CD4-positive, alpha-beta T cell treated with Interleukin-4 for 4 hours (primary cell): ENCODE measurements at regions not wholly inside any gene's neighbourhood (a gene's known extent, or its start where the extent isn't known, plus 50 kb on each side); places are given as distances from the start of the nearest gene placed in this dataset.
"Not testable (repeated sequence)": the region's sequence is repeated elsewhere in the genome, so short reads cannot be mapped to it uniquely, and the experiment has no call there.

Experiments used
- DNase-seq: peaks from one replicate; pipeline ENCODE4 v3.0.0-alpha.2; 2020

- no peak for DNase-seq
These were observed 90.1 kb upstream of the CPSF6 start for GRCh38 chr12:69149270-69149669.

- DNase-seq, result no peak
These were observed 89.1 kb upstream of the CPSF6 start for GRCh38 chr12:69150083-69150795.

DNA sequence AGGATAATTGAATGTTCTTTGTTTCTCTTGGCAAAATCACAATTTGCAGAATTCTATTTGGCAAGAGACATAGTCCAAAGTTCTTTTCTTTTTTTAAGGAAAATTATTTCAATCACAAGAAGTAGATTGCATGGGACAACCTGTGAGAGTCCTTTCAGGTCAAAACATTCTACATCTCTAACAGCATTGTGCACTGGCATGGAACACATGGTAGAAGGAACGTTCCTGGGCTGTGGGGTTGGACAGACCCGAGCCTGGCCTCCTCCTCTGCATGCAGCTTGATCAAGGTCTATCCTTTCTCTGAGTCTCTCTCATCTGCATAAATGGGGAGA lies 88.6 kb upstream of the CPSF6 start:
- no peak for DNase-seq

DNA sequence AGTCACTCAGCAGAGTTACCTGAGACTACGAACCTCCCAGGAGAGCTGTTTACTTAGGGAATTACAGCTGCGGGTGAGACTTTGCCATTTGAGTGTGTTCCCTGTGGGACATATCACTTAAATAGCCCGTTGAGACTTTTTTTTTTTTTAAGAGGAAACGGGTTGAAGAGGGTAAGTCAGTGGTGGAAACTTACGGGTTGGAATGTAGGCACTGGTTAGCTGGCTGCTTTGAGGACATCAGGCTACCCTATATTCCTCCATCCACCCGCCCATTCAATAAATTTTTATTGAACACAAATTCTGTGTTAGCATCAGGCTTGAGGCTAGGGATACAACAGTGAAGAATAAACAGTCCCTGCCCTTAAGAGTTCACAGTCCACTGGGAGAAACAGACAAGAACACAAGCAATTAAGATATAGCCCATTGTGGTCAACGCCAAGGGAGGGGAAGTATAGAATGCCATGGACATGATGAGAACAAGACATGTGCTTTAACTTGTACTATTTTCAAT lies 88.1 kb upstream of the CPSF6 start:
- no peak for DNase-seq

DNA sequence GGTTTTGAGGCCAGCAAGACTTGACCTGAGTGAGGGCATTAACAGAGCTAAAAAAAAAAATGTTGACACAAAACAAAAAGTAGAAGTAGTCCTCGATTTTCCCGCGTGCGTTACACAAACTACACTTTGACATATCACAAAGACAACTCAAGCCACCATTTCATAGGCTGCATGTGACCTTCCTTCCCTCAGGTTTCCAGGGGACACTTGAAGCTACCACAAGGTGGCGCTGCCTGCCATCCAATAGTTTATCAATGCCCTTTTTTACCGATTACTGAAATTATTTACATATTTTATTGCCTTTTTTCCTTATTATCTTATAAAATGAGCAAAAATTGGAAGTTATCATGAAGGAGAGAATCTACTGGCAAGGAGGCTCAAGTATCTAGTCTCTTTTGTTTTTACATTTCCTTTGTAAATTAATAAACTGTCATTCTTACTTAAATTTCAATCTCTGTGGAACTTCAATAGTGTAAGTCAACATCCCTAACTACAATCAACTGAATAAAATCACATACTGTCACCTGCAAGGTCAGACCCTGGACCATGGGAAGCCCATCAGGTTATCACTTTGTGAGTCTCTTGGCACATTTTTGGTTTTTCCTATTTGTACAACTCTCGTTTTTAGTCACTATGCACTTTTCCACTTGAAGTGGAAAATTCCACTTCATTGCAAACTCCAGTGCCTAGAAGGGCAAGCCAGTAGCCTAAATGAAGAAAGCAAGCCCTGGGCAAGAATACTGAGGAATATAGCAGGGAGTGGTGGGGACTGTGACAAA lies 84.6 kb upstream of the CPSF6 start:
- DNase-seq, result peak; percentile 79

DNA sequence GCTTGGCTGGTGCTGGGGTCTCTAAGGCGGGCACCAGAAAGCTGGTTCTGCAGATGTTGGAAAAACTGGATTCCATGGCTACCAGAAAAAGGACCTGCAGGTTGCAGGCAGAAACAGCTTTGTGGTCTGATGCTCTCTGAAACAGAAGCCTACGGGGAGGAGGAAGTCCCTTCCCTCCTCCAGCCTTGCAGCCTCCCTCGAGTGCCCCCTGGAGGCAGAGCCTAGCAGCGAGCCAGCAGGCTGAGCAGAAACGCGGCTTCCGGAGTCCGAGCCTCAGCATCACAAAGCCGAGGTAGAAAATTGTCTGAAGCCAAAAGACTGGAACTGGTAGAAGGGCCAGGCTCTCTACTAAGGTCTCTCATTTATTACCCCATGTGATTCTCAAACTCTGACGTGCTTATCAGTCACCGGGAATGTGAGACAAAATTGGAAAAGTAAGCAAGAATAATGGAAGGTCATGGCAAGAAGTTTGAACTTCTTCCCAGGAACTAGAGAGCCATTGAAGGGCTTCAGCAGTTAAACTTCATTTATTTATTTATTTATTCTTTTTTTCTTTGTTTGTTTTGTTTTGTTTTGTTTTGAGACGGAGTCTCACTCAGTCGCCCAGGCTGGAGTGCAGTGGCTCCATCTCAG lies 82.2 kb upstream of the CPSF6 start:
- DNase-seq, result peak; percentile 85

DNA sequence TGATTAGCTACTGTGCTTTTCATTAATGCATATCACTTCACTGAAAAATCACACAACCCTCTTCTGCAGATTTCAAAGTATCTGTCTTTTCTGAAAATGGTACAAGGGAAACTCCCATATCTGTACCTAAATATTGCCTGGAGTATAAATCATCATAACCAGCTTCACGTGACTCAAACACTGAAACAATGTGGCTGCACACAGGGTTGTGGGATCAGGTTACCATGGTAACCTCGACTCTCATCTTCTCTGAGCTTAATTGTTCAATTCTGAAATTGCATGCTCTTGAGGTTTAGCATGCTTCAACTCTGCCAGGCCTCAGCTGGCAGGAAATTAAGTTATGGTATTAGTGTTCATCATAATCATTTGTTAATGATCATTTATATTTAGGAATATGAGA lies 77.5 kb upstream of the CPSF6 start:
- DNase-seq, result peak; percentile 78

GRCh38 chr12:69163681-69164362 lies 75.5 kb upstream of the CPSF6 start:
- DNase-seq, result no peak

GRCh38 chr12:69167648-69168165 lies 71.7 kb upstream of the CPSF6 start:
- DNase-seq, result no peak

DNA sequence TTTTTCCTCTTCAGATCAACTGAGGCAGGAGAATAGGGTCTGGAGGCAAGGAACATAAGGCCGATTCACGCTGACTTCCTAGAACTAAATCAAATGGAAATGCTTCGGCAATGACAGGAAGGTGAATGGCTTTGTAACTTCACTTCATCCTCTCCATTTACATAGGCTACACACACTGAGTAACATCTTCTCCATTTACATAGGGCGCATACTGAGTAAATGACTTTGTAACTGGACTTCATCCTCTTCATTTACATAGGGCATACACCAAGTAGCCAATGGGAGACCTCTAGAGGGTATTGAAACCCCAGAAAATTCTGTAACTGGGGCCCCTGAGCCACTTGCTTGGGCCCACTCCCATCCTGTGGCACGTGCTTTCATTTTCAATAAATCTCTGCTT lies 71.0 kb upstream of the CPSF6 start:
- no peak for DNase-seq

DNA sequence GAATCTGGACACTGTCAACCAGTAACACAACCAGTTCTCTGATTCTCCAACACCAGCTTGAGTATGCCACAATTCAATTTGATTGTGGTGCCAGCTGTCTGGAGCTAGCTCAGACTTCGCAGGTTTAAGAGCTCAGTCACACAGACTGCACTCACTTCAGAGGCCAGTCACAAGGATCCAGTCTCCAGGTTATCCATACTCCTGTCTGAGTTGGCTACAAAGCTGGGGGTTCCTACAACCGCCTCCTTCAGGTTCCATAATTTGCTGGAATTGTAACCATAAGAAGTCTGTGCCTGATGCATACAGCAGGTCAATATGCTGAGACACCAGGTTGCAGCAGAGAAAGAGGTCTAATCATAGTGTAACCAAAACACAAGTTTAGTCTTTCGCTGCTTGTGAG lies 70.5 kb upstream of the CPSF6 start:
- DNase-seq, result no peak

DNA sequence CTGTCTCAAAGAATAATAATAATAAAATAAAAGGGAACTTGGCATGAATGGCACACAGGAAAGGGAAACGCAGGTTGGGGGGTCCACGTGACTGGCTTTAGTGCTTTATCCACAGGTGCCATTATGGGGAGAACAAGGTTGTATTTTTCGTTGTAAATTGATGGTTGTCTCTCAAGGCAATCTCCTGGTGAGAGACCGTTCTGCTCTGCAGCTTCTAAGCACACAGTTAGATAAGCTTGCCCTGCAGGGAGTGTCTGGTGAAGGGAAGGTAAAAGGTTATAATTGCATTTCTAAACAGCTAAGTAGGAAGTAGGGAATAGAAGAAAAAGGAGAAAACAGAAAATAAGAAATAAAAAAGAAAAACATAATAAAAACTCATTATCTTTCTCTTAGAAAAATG lies 69.1 kb upstream of the CPSF6 start:
- no peak for DNase-seq

DNA sequence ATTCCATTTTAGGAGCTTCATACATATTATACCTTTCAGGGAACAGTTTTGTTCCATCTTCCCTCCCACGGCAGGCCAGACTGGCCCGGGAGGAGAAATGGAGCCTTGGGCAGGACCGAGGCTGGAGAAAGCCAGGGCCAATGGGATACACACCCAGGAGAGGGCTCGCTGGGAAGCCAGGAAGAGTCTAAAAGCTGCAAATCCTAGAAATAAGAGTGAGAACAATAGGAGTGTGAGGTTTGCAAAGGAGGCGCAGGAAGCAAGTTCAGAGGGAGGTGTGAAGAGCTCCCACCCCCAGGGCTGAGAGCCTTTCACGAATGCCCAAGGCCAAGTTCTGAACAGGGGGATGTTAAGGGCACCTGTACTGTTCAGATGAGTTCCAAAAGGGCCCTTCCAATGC lies 67.5 kb upstream of the CPSF6 start:
- DNase-seq, result no peak

DNA sequence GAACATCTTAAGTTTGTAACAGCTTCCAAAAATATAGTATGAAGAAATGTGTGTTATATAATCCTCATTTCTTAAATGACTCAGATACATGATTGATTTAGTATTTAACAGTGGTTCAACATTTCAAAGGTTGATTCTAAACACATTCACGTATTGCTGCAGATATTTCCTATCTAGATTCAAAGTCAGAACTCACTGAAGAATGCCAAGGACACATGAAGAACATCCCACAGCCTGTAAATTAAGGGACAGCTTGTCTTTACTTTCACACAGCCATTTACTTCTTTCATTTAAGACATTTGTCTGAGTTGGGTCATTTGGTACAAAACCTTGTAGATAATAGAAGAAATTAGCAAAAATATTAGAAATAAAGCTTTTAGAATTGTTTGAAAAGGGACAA lies 66.9 kb upstream of the CPSF6 start:
- no peak for DNase-seq

- no peak for DNase-seq
These were observed 66.0 kb upstream of the CPSF6 start for GRCh38 chr12:69173368-69173767.

DNA sequence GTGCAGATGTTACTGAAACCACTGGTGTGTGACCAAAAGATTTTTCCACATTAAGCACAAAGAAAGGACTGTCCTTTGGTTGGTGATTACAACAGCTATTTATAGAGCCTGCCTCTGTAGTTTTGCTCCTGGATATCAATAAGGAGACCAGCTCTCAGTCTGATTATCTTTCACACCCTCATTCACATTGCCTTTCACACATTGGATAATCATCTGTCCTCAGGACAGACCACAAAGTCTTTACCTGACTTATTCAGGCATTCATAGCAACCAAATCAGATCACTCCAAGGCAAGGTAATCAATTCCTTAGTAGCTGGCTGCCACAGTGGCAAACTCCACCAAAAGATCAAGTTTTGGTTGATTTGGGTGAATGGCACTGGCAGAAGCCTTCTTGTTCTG lies 59.6 kb upstream of the CPSF6 start:
- DNase-seq, result no peak

GRCh38 chr12:69187572-69187971 lies 51.8 kb upstream of the CPSF6 start:
- not testable (repeated sequence) for DNase-seq

DNA sequence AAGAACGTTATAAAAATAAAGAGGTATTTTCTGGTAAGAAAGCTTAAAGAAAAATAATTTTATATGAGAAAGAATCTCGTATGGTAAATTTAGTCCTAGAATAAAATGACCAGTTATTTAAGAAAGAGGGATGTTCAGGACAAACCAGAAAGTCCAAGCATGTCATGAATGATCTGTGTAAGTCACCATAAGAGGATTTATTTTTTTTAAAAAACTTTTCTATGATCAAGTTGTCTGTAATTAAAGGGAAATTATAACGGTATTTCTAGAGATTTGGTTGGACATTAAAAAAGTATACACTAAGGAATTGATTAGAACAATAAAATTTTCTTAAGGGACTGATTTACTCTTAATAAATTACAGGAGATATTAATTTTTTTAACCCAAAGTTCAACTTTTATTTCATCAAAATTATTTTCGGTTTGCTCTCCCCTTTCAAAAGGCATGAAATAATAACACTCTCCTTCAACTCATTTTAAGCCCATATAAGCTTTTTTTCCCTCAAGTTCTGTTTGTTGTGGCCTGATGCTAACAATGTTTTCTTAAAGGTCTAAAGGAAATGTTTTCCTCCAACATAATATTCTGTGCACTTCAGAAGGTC lies 49.9 kb upstream of the CPSF6 start:
- DNase-seq, result no peak
